Gastroesophageal sphincter (tissue), 4 donors: ENCODE measurements at regions not wholly inside any gene's neighbourhood (a gene's known extent, or its start where the extent isn't known, plus 50 kb on each side); places are given as distances from the start of the nearest gene placed in this dataset.

Experiments used
- ATAC-seq: fragments of 150-250 bp; one replicate; pipeline ENCODE4 v1.9.1; 2016; ENCODE audit warnings: mild to moderate bottlenecking, moderate library complexity
- H3K27ac ChIP-seq, 4 donors: fragments of 200-600 bp; sonication (generic) in 3 of 4; 1 replicate in 3 of 4; 2 replicates in 1 of 4; pipeline ENCODE4 v1.5.1; 2016 to 2019
- H3K27me3 ChIP-seq: fragments of 200-600 bp; sonication (generic); one replicate; pipeline ENCODE4 v1.5.1; 2019
- H3K36me3 ChIP-seq, 2 donors: fragments of 200-600 bp; sonication (generic); one replicate each; pipeline ENCODE4 v1.5.1; 2019; ENCODE audit warnings: control low read depth in 1 of 2
- H3K4me1 ChIP-seq, 3 donors: fragments of 200-600 bp; sonication (generic); 1 replicate in 2 of 3; 2 replicates in 1 of 3; pipeline ENCODE4 v1.5.1; 2016 to 2019; ENCODE audit warnings: control low read depth in 2 of 3
- H3K4me3 ChIP-seq, 2 donors: fragments of 200-600 bp; sonication (generic); one replicate each; pipeline ENCODE4 v1.5.1; 2019; ENCODE audit warnings: mild to moderate bottlenecking in 1 of 2, moderate library complexity in 1 of 2
- H3K9me3 ChIP-seq, 3 donors: fragments of 200-600 bp; sonication (generic); one replicate each; pipeline ENCODE4 v1.5.1; 2017 to 2019; ENCODE audit warnings: control low read depth in 2 of 3
- EP300 ChIP-seq: sonication (generic); formaldehyde crosslinking; IDR thresholded peaks from one replicate; pipeline ENCODE4 v1.6.1; 2017; ENCODE audit warnings: antibody characterized with exemption, mild to moderate bottlenecking
- POLR2A ChIP-seq, 2 donors: fragments of 450-650 bp; IDR thresholded peaks; one replicate each; pipeline ENCODE4 v1.6.1; 2017; ENCODE audit warnings: antibody characterized with exemption in 2 of 2, mild to moderate bottlenecking in 2 of 2, moderate library complexity in 1 of 2
- POLR2AphosphoS5 ChIP-seq: sonication (generic); formaldehyde crosslinking; IDR thresholded peaks from one replicate; pipeline ENCODE4 v1.6.1; 2017; ENCODE audit warnings: antibody characterized with exemption
- WGBS, 2 donors: methylation state at CpG; one replicate each; pipeline ENCODE4 v1.1.5; 2018; ENCODE audit warnings: low coverage in 1 of 2; 5-methylcytosine and 5-hydroxymethylcytosine counted together
- TF ChIP-seq, protein P1 (sequence below), 4 experiments: fragments of 200-600 bp in 2 of 4; fragments of 450-650 bp in 2 of 4; sonication (generic) in 1 of 4; IDR thresholded peaks; one replicate each; pipeline ENCODE4 v1.5.1; 2017 to 2019; ENCODE audit warnings: antibody characterized with exemption in 4 of 4, mild to moderate bottlenecking in 2 of 4, moderate library complexity in 2 of 4

- H3K4me3 ChIP-seq, result no peak overlapping the region
- H3K36me3 ChIP-seq, result no peaks in the 10 kb centered on the region
- no peak overlapping the region for H3K27ac ChIP-seq
- no peaks in the 10 kb centered on the region for H3K9me3 ChIP-seq
- H3K4me1 ChIP-seq, result no peaks in the 10 kb centered on the region
- no peak for TF ChIP-seq POLR2A (IDR thresholded peaks at IDR 0.05)
- TF ChIP-seq POLR2AphosphoS5, result no peak
- no peak for TF ChIP-seq EP300
- TF ChIP-seq, protein P1, sequence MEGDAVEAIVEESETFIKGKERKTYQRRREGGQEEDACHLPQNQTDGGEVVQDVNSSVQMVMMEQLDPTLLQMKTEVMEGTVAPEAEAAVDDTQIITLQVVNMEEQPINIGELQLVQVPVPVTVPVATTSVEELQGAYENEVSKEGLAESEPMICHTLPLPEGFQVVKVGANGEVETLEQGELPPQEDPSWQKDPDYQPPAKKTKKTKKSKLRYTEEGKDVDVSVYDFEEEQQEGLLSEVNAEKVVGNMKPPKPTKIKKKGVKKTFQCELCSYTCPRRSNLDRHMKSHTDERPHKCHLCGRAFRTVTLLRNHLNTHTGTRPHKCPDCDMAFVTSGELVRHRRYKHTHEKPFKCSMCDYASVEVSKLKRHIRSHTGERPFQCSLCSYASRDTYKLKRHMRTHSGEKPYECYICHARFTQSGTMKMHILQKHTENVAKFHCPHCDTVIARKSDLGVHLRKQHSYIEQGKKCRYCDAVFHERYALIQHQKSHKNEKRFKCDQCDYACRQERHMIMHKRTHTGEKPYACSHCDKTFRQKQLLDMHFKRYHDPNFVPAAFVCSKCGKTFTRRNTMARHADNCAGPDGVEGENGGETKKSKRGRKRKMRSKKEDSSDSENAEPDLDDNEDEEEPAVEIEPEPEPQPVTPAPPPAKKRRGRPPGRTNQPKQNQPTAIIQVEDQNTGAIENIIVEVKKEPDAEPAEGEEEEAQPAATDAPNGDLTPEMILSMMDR (IDR thresholded peaks at IDR 0.05), result no peak
- ATAC-seq, result no peak
- no peaks in the 10 kb centered on the region for H3K27me3 ChIP-seq
- 100% methylated on average over 1 of the region's 1 CpG; no CpG with 5 or more reads in 1 of the 2 donors for WGBS, 2 donors
These were observed 412.1 kb downstream of the CYLC2 start for GRCh38 chr9:103407260-103407659.

GRCh38 chr9:103410059-103410458, 414.9 kb downstream of the CYLC2 start:
- Histone ChIP-seq H3K4me3 (no peak overlapping the region), H3K9me3 (no peaks in the 10 kb centered on the region), H3K27me3 (no peaks in the 10 kb centered on the region), H3K36me3 (no peaks in the 10 kb centered on the region), H3K4me1 (no peaks in the 10 kb centered on the region), H3K27ac (no peak overlapping the region)
- WGBS, 2 donors, result 41 to 65% methylated on average over 4 of the region's 4 CpGs
- ATAC-seq, result no peak
- TF ChIP-seq POLR2A (IDR thresholded peaks at IDR 0.05) (no peak), POLR2AphosphoS5 (no peak), EP300 (no peak)
- TF ChIP-seq, protein P1 (IDR thresholded peaks at IDR 0.05), result no peak

DNA sequence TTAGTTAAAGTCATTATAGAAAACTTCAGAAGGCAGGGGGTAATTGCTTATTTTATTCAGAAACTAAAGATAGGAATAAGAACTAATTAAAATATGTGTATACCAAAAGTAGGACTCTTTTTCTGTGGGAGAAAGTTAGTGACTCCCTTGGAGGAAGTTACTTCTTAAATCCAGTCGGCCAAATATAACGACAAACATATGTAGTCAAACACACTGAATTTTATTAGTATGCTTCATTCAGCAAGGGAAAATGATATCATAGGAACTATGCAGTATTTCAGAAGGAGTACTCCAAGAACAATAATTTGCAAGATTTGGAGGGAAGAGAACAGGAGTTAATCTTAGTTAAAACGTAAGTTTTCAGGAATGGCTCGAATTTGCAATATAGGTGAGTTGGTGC, 432.6 kb downstream of the CYLC2 start:
- no peak for TF ChIP-seq POLR2A (IDR thresholded peaks at IDR 0.05)
- TF ChIP-seq, protein P1 (IDR thresholded peaks at IDR 0.05), result no peak
- no peak for TF ChIP-seq EP300
- no peak for ATAC-seq
- Histone ChIP-seq H3K4me3 (no peak overlapping the region), H3K27ac (no peak overlapping the region), H3K9me3 (no peaks in the 10 kb centered on the region), H3K27me3 (no peaks in the 10 kb centered on the region), H3K36me3 (no peaks in the 10 kb centered on the region), H3K4me1 (no peaks in the 10 kb centered on the region)
- WGBS, 2 donors, result 68 to 81% methylated on average over 4 of the region's 4 CpGs

DNA sequence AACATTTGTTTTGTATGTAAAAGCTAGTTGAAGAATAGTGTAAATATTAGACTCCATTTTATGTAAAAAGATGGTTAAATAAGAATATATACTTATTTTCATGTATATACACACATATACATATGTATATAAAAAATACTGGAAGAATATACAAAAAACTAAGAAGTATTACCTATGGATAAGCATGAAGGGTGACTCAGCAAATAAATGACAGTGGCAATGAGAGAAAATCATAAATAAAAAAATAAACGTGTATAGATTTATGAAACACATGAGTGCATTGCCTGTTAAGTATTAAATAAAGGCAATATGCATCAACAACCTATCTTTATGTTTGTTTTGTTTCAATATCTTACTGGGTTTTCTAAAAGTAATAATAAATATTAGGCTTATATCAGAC, 435.3 kb downstream of the CYLC2 start:
- no peaks in the 10 kb centered on the region for H3K9me3 ChIP-seq
- WGBS, 2 donors, result 50% methylated on average over 1 of the region's 1 CpG
- TF ChIP-seq POLR2AphosphoS5 (no peak), EP300 (no peak), POLR2A (IDR thresholded peaks at IDR 0.05) (no peak)
- TF ChIP-seq, protein P1 (IDR thresholded peaks at IDR 0.05), result no peak
- H3K27me3 ChIP-seq, result no peaks in the 10 kb centered on the region
- no peaks in the 10 kb centered on the region for H3K4me1 ChIP-seq
- H3K36me3 ChIP-seq, result no peaks in the 10 kb centered on the region
- no peak overlapping the region for H3K27ac ChIP-seq
- ATAC-seq, result no peak
- H3K4me3 ChIP-seq, result no peak overlapping the region

DNA sequence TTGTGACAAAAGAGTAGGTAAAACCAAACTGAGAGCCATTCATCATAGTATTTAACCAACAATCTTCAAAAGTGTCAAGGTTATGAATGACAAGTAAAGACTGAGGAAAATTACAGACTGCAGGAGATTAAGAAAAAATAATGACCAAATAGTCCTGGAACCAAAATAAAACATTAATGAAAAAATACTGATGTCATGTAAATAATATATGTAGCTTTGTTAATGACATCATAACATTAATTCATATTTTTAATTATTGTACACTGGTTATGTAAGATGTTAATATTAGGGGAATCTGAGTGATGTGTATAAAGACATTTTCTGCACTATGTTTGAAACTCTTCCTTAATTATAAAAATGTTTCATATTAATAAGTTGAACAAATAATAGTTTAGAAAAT, 436.7 kb downstream of the CYLC2 start:
- H3K4me3 ChIP-seq, result no peak overlapping the region
- no peaks in the 10 kb centered on the region for H3K4me1 ChIP-seq
- no peak overlapping the region for H3K27ac ChIP-seq
- H3K9me3 ChIP-seq, result no peaks in the 10 kb centered on the region
- TF ChIP-seq POLR2AphosphoS5, result no peak
- TF ChIP-seq, protein P1 (IDR thresholded peaks at IDR 0.05), result no peak
- no peak for TF ChIP-seq EP300
- TF ChIP-seq POLR2A (IDR thresholded peaks at IDR 0.05), result no peak
- H3K27me3 ChIP-seq, result no peaks in the 10 kb centered on the region
- H3K36me3 ChIP-seq, result no peaks in the 10 kb centered on the region
- ATAC-seq, result no peak
